ENCODE measurements at regions not wholly inside any gene's neighbourhood (a gene's known extent, or its start where the extent isn't known, plus 50 kb on each side); places are given as distances from the start of the nearest gene placed in this dataset.

- no peak for TF ChIP-seq CTCF (IDR thresholded peaks at IDR 0.05; ENCODE audit: low read depth, low read length)
- TF ChIP-seq EZH2phosphoT487 (IDR thresholded peaks at IDR 0.05; ENCODE audit: low read depth), result no peak
These were observed 742.2 kb upstream of the LRRC4C start for GRCh38 chr11:42201603-42202148.

Data from OCI-LY3 (cell line).